ES-I3 (cell line): ENCODE measurements at regions not wholly inside any gene's neighbourhood (a gene's known extent, or its start where the extent isn't known, plus 50 kb on each side); places are given as distances from the start of the nearest gene placed in this dataset.

ENCODE experiments used
- H3K36me3 ChIP-seq: 2 replicates; pipeline ENCODE4 v1.6.1; 2013; ENCODE audit warnings: mild to moderate bottlenecking, low read length, control low read depth, moderate library complexity; ENCODE audit not compliant: insufficient read depth
- H3K4me1 ChIP-seq: 2 replicates; pipeline ENCODE4 v1.6.1; 2013; ENCODE audit warnings: mild to moderate bottlenecking, control low read depth, low read length; ENCODE audit not compliant: insufficient read depth
- H3K9ac ChIP-seq: 2 replicates; pipeline ENCODE4 v1.6.1; 2013; ENCODE audit warnings: low read depth, mild to moderate bottlenecking, low read length, moderate library complexity
- H3K9me3 ChIP-seq: 2 replicates; pipeline ENCODE4 v1.6.1; 2013; ENCODE audit warnings: mild to moderate bottlenecking, low read length, moderate library complexity; ENCODE audit not compliant: control insufficient read depth, insufficient read depth

DNA sequence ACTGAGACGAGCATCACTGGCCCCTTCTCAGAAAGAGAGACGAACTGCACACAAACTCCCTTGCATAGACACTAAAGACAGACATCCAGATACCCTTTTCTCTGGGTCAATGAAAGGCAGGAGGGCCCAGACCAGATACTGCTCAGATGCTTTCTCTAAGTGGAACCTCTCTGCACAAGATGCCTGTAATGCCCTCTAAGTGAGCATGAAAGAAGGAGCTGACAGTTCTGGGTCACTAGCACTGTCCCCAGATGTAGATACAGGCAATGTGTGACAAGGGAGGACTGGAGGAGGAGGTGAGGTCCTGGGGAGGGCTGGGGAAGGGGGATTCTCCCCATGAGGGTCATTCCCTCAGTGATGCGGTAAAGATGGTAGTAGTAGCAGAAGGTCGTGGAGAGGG is 501.0 kb upstream of the CDH11 start:
- H3K9ac ChIP-seq: no peak overlapping the region
- H3K9me3 ChIP-seq: no peaks in the 10 kb centered on the region
- H3K4me1 ChIP-seq: no peaks in the 10 kb centered on the region

DNA sequence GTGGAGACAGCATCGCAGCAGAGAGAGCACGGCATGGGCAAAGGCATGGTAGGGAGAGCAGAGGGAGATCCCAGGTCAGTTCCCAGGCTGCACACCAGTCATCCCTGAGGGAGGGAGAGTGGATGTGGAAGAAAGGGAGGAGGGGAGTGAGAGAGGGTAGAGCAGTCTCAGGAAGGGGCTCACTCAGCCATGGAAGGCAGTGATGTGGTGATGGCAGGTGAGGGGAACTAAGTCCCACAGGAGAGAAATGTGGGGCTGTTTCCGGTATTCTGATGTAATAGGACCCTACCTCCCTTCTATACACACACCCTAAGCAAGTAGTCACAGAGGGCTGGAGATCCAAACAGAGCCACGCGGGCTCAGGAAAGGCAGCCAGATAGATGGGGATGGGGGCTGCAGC is 500.3 kb upstream of the CDH11 start:
- no peak overlapping the region for H3K9ac ChIP-seq
- no peaks in the 10 kb centered on the region for H3K9me3 ChIP-seq
- H3K4me1 ChIP-seq: no peaks in the 10 kb centered on the region
- no peaks in the 10 kb centered on the region for H3K36me3 ChIP-seq

More for the DNA sequence above, 501.0 kb upstream of the CDH11 start:
- H3K36me3 ChIP-seq: no peaks in the 10 kb centered on the region

DNA sequence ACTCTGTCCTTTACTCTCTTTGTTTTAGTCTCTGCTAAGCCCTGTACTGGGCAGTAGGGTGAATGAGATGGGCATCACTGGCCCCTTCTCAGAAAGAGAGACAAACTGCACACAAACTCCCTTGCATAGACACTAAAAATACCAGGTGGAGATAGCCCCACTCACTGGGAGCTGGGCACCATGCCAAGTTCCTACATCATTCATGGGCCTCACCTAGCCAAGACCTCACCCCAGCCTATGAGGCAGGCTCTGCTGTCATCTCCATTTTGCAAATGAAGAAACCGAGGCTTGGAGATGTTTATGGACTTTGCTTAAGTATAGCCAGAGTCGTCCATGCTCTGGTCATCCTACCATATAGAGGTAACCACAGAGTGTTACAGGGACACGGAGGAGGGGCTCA is 499.8 kb upstream of the CDH11 start:
- Histone ChIP-seq H3K9ac (no peak overlapping the region), H3K4me1 (no peaks in the 10 kb centered on the region), H3K36me3 (no peaks in the 10 kb centered on the region), H3K9me3 (no peaks in the 10 kb centered on the region)

DNA sequence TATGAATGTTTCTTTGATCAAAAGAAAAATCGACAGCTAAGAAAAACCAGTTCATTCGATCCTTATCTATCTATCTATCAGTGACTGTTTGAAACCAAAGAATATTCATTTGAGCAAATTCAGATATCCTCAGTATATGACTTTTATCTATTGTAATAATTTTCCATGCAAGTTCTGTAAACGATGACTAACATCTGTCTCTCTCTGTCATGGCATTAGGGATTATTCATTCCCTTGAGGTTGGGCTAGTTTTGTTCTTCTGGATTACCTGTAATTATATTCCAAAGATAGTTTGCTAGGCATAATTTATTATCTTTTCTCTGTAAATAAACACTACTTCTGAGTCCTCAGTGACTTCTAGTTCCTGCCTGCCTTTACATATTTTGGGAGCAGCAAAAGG is 497.7 kb upstream of the CDH11 start:
- H3K9ac ChIP-seq: no peak overlapping the region
- no peaks in the 10 kb centered on the region for H3K4me1 ChIP-seq
- no peaks in the 10 kb centered on the region for H3K36me3 ChIP-seq
- H3K9me3 ChIP-seq: no peaks in the 10 kb centered on the region

DNA sequence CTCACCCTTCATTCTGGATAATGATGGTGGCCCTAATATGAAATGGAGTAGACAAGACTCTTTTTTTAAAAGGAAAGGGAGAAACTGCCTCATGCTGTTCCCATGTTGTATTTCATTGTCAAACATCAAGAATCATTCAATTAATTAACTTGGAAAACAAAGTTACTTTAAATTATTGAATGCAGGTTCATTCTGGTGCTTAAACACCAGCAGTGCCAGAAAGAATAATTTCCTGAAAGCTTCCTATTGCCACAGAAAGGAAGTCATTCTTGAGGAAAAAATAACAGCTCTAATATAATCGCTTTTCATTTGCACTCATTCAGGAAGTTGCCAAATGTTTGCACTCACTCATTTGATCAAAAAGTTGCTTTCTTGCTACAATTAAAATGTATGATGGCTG is 497.1 kb upstream of the CDH11 start:
- Histone ChIP-seq H3K4me1 (no peaks in the 10 kb centered on the region), H3K36me3 (no peaks in the 10 kb centered on the region)

DNA sequence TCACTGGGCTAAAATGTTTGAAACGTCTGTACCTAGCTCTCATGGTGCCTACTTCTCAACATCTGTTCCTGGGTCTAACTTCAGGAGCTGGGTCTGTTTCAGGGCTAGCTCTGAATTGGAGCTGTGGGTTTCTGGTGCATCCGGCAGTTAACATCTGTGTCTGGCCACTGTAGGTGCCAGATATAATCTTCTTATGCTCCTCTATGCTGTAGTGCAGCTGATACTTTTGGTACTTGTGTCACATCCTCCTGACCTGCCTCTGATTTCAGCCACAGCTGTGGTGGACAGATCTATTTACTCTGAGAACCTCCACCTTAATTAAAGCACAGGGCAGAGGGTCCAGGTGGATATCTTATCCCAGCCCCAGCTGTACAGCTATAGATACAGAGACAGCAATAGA is 496.5 kb upstream of the CDH11 start:
- Histone ChIP-seq H3K36me3 (no peaks in the 10 kb centered on the region), H3K9me3 (no peaks in the 10 kb centered on the region), H3K4me1 (no peaks in the 10 kb centered on the region), H3K9ac (no peak overlapping the region)

More for the DNA sequence above, 497.1 kb upstream of the CDH11 start:
- no peaks in the 10 kb centered on the region for H3K9me3 ChIP-seq
- no peak overlapping the region for H3K9ac ChIP-seq

DNA sequence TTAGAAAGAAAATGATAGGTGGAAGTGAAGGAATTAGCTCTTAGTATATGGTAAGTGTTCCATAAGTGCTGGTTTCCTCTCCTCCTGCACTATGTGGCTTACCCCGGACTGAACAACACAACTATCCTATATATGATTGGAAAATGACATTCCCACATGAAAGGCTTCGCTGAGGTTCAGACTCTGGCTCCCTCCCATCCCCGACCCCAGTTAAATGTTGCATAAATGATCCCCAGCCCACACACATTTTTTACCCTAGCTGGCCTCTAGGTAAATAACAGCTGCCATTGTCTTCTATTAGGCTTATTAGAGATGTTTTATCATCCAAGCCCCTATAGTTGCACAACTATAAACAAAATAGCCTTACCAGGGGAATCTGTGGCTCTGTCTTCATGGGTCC is 495.6 kb upstream of the CDH11 start:
- no peaks in the 10 kb centered on the region for H3K9me3 ChIP-seq
- no peak overlapping the region for H3K9ac ChIP-seq
- H3K4me1 ChIP-seq: no peaks in the 10 kb centered on the region
- H3K36me3 ChIP-seq: no peaks in the 10 kb centered on the region

DNA sequence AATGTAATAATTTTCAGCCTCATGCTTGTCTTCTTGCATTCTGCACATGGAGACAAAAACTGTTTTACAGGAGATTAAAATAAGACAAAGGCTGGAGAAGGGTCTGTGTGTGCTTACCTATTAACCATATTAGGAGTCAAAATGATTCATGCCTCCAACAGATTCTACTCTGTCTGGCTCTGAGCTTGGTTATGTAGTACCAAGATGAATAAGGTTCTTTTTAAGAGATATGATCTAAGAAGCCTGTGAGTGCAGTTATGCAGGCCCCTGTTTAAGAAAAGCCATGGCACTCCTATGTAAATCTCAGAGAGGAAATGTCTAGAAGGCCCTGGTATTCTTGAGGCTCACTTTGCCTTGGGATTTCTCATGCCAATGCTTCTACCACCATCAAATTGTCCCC is 486.6 kb upstream of the CDH11 start:
- H3K4me1 ChIP-seq: no peaks in the 10 kb centered on the region
- H3K36me3 ChIP-seq: no peaks in the 10 kb centered on the region
- no peaks in the 10 kb centered on the region for H3K9me3 ChIP-seq
- no peak overlapping the region for H3K9ac ChIP-seq

DNA sequence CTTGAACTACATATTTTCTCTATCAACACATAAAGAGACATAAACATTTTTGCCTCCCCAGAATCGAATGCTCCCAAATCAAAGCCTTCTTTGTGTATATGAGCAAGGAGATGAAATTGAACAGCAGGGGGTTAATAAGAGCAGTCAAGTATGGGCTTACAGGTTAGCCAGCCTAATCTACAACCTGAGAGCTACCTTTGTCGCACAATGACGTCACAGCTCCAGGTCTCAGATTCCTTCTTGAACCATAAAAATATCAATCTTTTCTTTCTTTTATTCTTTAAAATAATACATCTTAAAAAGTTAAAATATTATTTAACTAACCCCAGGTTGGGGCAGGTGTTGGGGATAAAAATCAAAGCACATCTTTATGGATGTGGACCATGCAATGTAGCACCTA is 482.9 kb upstream of the CDH11 start:
- H3K9me3 ChIP-seq: no peaks in the 10 kb centered on the region
- no peaks in the 10 kb centered on the region for H3K36me3 ChIP-seq
- no peaks in the 10 kb centered on the region for H3K4me1 ChIP-seq
- no peak overlapping the region for H3K9ac ChIP-seq

DNA sequence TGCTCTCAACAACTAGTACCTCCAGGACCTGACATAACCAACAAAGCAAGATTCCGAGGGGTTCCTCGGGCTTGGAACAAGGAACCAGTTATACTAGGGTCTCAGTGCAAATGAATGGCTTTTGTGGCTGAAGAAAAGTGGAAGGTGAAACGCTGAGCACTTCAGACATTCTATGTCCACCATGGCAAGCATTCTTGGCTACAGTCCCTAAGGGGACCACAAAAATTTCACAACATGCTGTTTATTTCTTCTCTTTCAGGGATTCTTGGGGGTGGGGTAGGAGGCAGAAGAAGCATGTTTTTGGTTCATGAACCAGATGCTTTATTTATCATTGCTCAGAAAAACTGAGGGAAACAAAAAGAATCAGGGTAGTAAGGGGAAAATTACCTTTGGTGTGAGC is 479.9 kb upstream of the CDH11 start:
- no peaks in the 10 kb centered on the region for H3K4me1 ChIP-seq

DNA sequence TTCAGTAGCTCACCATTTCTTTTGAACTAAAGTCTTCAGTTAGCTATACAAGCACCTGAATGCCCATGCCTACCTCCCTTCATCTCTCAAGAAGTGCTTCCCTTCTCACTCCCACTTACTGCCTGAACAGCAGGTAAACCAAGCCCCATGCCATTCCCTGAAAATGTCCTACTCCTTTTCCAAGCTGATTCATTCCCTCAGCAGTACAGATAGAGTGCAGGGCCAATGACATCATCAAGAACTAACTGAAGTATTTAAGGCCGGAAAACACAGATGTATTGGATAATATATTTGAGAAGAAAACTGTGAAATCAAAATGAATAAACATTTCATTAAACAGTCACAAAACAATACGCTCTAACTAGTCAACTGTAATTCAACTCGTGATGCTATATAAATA is 478.8 kb upstream of the CDH11 start:
- H3K9me3 ChIP-seq: no peaks in the 10 kb centered on the region

More for the DNA sequence above, 479.9 kb upstream of the CDH11 start:
- no peaks in the 10 kb centered on the region for H3K36me3 ChIP-seq
- H3K9ac ChIP-seq: no peak overlapping the region
- H3K9me3 ChIP-seq: no peaks in the 10 kb centered on the region

DNA sequence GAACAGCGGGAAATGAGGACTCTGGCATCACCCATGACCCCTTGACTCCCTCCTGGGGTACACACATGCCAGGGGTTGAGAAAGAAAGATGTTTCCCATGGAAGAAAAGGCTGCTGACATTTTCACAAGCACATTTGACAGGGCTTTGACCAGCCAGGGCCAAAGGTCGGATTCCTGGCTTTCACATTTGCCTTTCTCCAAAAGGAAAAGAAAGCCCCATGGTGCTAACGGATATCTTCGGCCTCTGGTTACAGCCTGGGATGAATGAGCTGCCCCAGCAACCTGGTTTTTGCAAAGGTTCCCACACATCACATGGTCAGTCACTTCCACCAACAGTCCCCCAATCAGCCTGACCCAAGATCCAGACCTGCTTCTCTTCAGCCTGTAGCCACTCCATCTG is 478.2 kb upstream of the CDH11 start:
- no peaks in the 10 kb centered on the region for H3K9me3 ChIP-seq
- no peaks in the 10 kb centered on the region for H3K4me1 ChIP-seq
- H3K9ac ChIP-seq: no peak overlapping the region
- no peaks in the 10 kb centered on the region for H3K36me3 ChIP-seq

More for the DNA sequence above, 478.8 kb upstream of the CDH11 start:
- Histone ChIP-seq H3K36me3 (no peaks in the 10 kb centered on the region), H3K4me1 (no peaks in the 10 kb centered on the region), H3K9ac (no peak overlapping the region)

DNA sequence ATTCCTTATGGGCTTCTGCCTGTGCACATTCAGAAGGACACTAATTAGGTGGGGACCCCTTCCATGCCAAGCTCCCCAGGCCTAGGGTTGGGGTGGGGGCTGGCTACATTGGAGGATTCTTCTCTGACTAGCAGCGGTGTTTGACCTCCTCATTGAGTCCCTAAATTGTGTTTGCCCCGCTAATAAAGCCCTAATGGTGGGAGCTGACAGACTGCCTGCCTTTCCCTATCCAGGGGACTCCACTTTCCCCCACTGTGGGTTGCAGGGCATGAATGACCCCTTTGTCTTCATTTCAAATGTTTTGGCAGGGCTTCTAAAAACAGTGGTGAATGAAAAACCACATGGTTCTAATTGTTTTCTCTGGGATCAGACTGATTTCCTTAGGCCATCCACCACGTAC is 476.8 kb upstream of the CDH11 start:
- Histone ChIP-seq H3K9ac (no peak overlapping the region), H3K4me1 (no peaks in the 10 kb centered on the region), H3K36me3 (no peaks in the 10 kb centered on the region), H3K9me3 (no peaks in the 10 kb centered on the region)

DNA sequence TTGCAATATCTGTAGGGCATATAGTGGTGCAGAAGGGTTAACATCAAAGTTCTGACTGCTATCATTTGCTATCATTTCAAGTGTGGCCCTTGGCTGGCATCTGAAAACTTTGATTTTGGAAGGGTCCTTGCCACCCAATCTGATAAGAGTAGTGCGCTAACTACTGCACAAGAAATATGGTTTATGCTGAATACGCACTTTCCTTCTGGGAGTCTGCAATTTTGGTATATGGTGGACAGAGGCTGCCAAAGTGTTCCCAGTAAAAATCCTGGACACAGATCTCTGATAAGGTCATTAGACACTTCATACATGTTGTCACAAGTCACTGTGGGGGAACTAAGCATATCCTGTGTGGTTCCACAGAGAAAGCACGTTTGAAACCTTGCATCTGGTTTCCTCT is 461.6 kb upstream of the CDH11 start:
- H3K4me1 ChIP-seq: peaks cover 12% of the 10 kb centered on the region
- no peaks in the 10 kb centered on the region; the same call in 1 of the 2 replicates for H3K9me3 ChIP-seq
- H3K36me3 ChIP-seq: no peaks in the 10 kb centered on the region
- no peak overlapping the region for H3K9ac ChIP-seq

DNA sequence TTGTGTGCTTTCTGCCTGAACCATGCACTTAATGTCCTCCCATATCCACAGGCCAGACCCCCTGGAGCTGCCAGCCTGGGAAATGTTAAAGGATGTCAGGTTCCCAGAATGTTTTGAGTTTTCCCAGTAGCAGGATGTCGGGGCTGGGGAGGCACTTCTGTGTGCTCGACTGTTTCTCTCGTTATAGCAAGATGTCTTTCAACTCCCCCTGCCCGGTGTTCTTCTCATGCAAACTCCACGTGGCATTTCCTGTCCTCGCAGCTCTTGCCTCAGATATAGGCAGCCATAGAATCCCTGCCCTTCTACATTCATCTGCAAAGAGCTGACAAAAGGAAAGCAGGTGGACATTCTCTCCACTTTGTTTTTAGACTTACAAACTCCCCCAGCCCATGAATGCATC is 457.2 kb upstream of the CDH11 start:
- H3K4me1 ChIP-seq: peaks cover 13% of the 10 kb centered on the region
- no peaks in the 10 kb centered on the region for H3K36me3 ChIP-seq
- no peaks in the 10 kb centered on the region; the same call in 1 of the 2 replicates for H3K9me3 ChIP-seq
- no peak overlapping the region for H3K9ac ChIP-seq

DNA sequence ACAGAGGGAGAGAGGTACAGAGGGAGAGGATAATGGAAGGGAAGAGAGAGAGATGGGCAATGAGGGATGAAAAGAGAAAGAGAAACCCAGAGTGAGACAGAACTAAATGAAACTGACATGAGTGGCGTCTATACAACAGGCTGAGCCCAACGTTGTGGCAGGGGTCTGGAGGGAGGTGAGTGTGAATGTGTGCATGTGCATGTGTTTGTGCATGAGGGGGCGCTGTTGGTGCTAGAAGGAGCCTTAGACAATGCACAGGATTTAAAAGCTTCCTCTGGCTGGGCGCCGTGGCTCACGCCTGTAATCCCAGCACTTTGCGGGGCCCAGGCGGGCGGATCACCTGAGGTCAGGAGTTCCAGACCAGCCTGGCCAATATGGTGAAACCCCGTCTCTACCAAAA is 454.8 kb upstream of the CDH11 start:
- H3K36me3 ChIP-seq: no peaks in the 10 kb centered on the region
- no peak overlapping the region for H3K9ac ChIP-seq
- peaks cover 13% of the 10 kb centered on the region for H3K4me1 ChIP-seq
- H3K9me3 ChIP-seq: no peaks in the 10 kb centered on the region; the same call in 1 of the 2 replicates
